B cell (primary cell): ENCODE measurements at regions not wholly inside any gene's neighbourhood (a gene's known extent, or its start where the extent isn't known, plus 50 kb on each side); places are given as distances from the start of the nearest gene placed in this dataset.

Experiments used
- ATAC-seq: fragments of 200-7000 bp; cut with Tn5 transposase; one replicate; pipeline ENCODE4 v1.10.0; 2021; ENCODE audit warnings: low read depth, mild to moderate bottlenecking, moderate number of reproducible peaks, moderate library complexity
- CTCF ChIA-PET: fragments of 350-600 bp; sonication (Branson Sonifier 250); formaldehyde crosslinking; loops from one replicate; lab custom pipeline; 2021; ENCODE audit warnings: antibody characterized with exemption, inconsistent platforms; lab: Charles Lee
- POLR2A ChIA-PET: fragments of 350-600 bp; sonication (Branson Sonifier 250); formaldehyde crosslinking; loops from one replicate; lab custom pipeline; 2021; ENCODE audit warnings: antibody characterized with exemption; lab: Charles Lee
- DNase-seq: peaks from one replicate; pipeline ENCODE4 v3.0.0; 2013
- H2AFZ ChIP-seq: 2 replicates; pipeline ENCODE4 v1.6.1; 2012; ENCODE audit warnings: mild to moderate bottlenecking, low read depth, low read length; ENCODE audit not compliant: insufficient read depth, poor library complexity, severe bottlenecking
- H3K27ac ChIP-seq, 2 donors: 1 replicate in 1 of 2; 2 replicates in 1 of 2; pipeline ENCODE4 v1.5.1; 2012 to 2013; ENCODE audit warnings: low read length in 2 of 2, mild to moderate bottlenecking in 2 of 2, moderate library complexity in 1 of 2
- H3K27me3 ChIP-seq, 4 experiments: fragments of 200-600 bp in 1 of 4; sonication (generic) in 1 of 4; replicated peaks in 1 of 4; 1 replicate in 2 of 4; 2 replicates in 2 of 4; pipeline versions ENCODE4 v1.6.1 to v1.7.0; 2013 to 2016; ENCODE audit warnings: low read length in 3 of 4, mild to moderate bottlenecking in 2 of 4, mixed read lengths in 1 of 4, moderate library complexity in 1 of 4; ENCODE audit not compliant: insufficient read depth in 4 of 4, control insufficient read depth in 3 of 4; ENCODE audit errors: control extremely low read depth in 1 of 4
- H3K36me3 ChIP-seq, 2 experiments: replicated peaks in 1 of 2; 1 replicate in 1 of 2; 2 replicates in 1 of 2; pipeline versions ENCODE4 v1.6.1 to v1.7.1; 2013; ENCODE audit warnings: low read length in 1 of 2; ENCODE audit not compliant: insufficient read depth in 2 of 2, control insufficient read depth in 1 of 2; ENCODE audit errors: control extremely low read depth in 1 of 2, extremely low read depth in 1 of 2
- H3K4me1 ChIP-seq, 2 donors: fragments of 200-600 bp in 1 of 2; sonication (generic) in 1 of 2; 1 replicate in 1 of 2; 2 replicates in 1 of 2; pipeline versions ENCODE4 v1.5.1 to v1.6.1; 2013 to 2017; ENCODE audit warnings: low read length in 2 of 2; ENCODE audit not compliant: control insufficient read depth in 2 of 2, insufficient read depth in 2 of 2
- H3K4me2 ChIP-seq: replicated peaks from 2 replicates; pipeline ENCODE3; 2012; ENCODE audit warnings: mild to moderate bottlenecking, low read depth, low read length; ENCODE audit not compliant: poor library complexity, severe bottlenecking
- H3K4me3 ChIP-seq, 5 experiments: fragments of 200-600 bp in 1 of 5; sonication (generic) in 1 of 5; 1 replicate in 3 of 5; 2 replicates in 2 of 5; pipeline versions ENCODE4 v1.5.1 to v1.7.0; 2011 to 2016; ENCODE audit warnings: low read length in 4 of 5, mild to moderate bottlenecking in 4 of 5, low read depth in 2 of 5, control low read depth in 1 of 5, moderate library complexity in 1 of 5; ENCODE audit not compliant: insufficient read depth in 1 of 5; ENCODE audit errors: control extremely low read depth in 1 of 5, extremely low read depth in 1 of 5
- H3K79me2 ChIP-seq: fragments of 200-600 bp; sonication (generic); one replicate; pipeline ENCODE4 v1.6.0; 2016; ENCODE audit warnings: low read length; ENCODE audit not compliant: control insufficient read depth, insufficient read depth
- H3K9ac ChIP-seq: fragments of 200-600 bp; sonication (generic); 2 replicates; pipeline ENCODE4 v1.6.1; 2017; ENCODE audit warnings: mild to moderate bottlenecking, low read length, moderate library complexity
- H3K9me3 ChIP-seq, 3 donors: one replicate each; pipeline versions ENCODE4 v1.6.1 to v1.7.1; 2013; ENCODE audit warnings: low read length in 2 of 3; ENCODE audit not compliant: control insufficient read depth in 2 of 3, insufficient read depth in 1 of 3; ENCODE audit errors: control extremely low read depth in 1 of 3
- H4K20me1 ChIP-seq: 2 replicates; pipeline ENCODE4 v1.6.0; 2012; ENCODE audit warnings: mild to moderate bottlenecking, low read length; ENCODE audit not compliant: insufficient read depth, control insufficient read depth, poor library complexity, severe bottlenecking
- H3K27ac Mint-ChIP-seq: one replicate; pipeline ENCODE4 v1.8.0; 2021; ENCODE audit warnings: mixed read lengths
- H3K27me3 Mint-ChIP-seq: one replicate; pipeline ENCODE4 v1.8.0; 2021; ENCODE audit warnings: mixed read lengths
- H3K4me1 Mint-ChIP-seq: one replicate; pipeline ENCODE4 v1.8.0; 2021; ENCODE audit warnings: mixed read lengths
- H3K4me3 Mint-ChIP-seq: one replicate; pipeline ENCODE4 v1.8.0; 2021; ENCODE audit warnings: mixed read lengths
- H3K9me3 Mint-ChIP-seq: one replicate; pipeline ENCODE4 v1.8.0; 2022; ENCODE audit warnings: mixed read lengths; ENCODE audit not compliant: insufficient read depth
- EZH2 ChIP-seq: IDR thresholded peaks from 2 replicates; pipeline ENCODE4 v1.6.1; 2012; ENCODE audit warnings: borderline replicate concordance, low read depth, mild to moderate bottlenecking, moderate library complexity, low read length; ENCODE audit not compliant: insufficient read depth, poor library complexity, severe bottlenecking
- WGBS: methylation state at CpG from one replicate; pipeline ENCODE4 v1.1.5; 2013; ENCODE audit warnings: missing lambda C conversion rate; ENCODE audit not compliant: insufficient coverage; 5-methylcytosine and 5-hydroxymethylcytosine counted together
- intact Hi-C: fragments of 100-400 bp; cut with micrococcal nuclease; formaldehyde crosslinking; loops from one replicate; pipeline ENCODE4 v1.10.0; 2022
- TF ChIP-seq, protein P1 (sequence below): fragments of 200-600 bp; IDR thresholded peaks from one replicate; pipeline ENCODE4 v1.8.0; 2022; ENCODE audit warnings: antibody characterized with exemption, mild to moderate bottlenecking

GRCh38 chr5:40453689-40454088 is 226.0 kb upstream of the PTGER4 start:
- intact Hi-C loops = no loop called here
- H2AFZ ChIP-seq = no peak overlapping the region
- no peaks in the 10 kb centered on the region for H3K9me3 ChIP-seq
- Mint-ChIP-seq H3K4me1 (no peaks in the 10 kb centered on the region), H3K4me3 (no peak overlapping the region), H3K27me3 (no peaks in the 10 kb centered on the region), H3K27ac (no peak overlapping the region), H3K9me3 (peaks cover 2% of the 10 kb centered on the region)
- no peaks in the 10 kb centered on the region for H3K36me3 ChIP-seq
- DNase-seq (no peak), ATAC-seq (no peak)
- no peaks in the 10 kb centered on the region for H4K20me1 ChIP-seq
- no peaks in the 10 kb centered on the region for H3K79me2 ChIP-seq
- ChIA-PET POLR2A (no interaction called here), CTCF (no interaction called here)
- H3K4me2 ChIP-seq = no peak overlapping the region
- no peak overlapping the region for H3K27ac ChIP-seq
- WGBS = 100% methylated on average over 1 of the region's 1 CpG
- H3K9ac ChIP-seq = no peak overlapping the region
- H3K4me3 ChIP-seq = no peak overlapping the region
- H3K27me3 ChIP-seq = no peaks in the 10 kb centered on the region
- H3K4me1 ChIP-seq = no peaks in the 10 kb centered on the region
- TF ChIP-seq EZH2 = no peak
- TF ChIP-seq, protein P1, sequence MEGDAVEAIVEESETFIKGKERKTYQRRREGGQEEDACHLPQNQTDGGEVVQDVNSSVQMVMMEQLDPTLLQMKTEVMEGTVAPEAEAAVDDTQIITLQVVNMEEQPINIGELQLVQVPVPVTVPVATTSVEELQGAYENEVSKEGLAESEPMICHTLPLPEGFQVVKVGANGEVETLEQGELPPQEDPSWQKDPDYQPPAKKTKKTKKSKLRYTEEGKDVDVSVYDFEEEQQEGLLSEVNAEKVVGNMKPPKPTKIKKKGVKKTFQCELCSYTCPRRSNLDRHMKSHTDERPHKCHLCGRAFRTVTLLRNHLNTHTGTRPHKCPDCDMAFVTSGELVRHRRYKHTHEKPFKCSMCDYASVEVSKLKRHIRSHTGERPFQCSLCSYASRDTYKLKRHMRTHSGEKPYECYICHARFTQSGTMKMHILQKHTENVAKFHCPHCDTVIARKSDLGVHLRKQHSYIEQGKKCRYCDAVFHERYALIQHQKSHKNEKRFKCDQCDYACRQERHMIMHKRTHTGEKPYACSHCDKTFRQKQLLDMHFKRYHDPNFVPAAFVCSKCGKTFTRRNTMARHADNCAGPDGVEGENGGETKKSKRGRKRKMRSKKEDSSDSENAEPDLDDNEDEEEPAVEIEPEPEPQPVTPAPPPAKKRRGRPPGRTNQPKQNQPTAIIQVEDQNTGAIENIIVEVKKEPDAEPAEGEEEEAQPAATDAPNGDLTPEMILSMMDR = no peak

DNA sequence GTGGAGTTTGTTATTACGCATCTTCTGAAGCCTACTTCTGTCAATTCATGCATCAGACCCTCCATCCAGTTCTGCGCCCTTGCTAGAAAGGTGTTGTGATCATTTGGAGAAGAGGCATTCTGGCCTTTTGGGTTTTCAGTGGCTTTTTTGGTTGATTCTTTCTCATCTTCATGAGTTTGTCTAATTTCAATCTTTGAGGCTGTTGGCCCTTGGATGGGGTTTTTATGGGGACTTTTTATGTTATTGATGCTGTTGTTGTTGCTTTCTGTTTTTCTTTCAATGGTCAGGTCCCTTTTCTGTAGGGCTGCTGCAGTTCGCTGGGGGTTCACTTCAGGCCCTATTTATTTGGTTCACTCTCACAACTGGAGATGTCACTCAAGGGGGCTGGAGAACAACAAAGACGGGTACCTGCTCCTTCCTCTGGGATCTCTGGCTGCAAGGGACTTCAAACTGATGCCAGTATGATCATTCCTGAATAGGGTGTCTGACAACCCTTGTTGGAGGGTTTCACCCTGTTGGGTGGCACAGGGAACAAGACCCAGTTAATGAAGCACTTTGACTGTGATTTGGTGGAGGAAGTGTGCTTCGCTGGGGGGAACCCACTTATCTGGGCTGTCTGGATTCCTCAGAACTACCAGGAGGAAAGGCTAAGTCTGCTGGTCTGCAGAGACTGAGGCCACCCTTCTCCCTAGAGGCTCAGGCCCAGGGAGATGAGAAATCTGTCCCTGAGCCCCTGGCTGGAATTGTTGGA is 226.7 kb upstream of the PTGER4 start:
- H3K9me3 ChIP-seq = no peaks in the 10 kb centered on the region
- H3K27ac ChIP-seq = no peak overlapping the region
- intact Hi-C loops = no loop called here
- H3K4me1 Mint-ChIP-seq = no peaks in the 10 kb centered on the region
- no peaks in the 10 kb centered on the region for H3K4me1 ChIP-seq
- CTCF ChIA-PET = no interaction called here
- H3K27me3 Mint-ChIP-seq = no peaks in the 10 kb centered on the region
- H3K9me3 Mint-ChIP-seq = peaks cover 5% of the 10 kb centered on the region
- H3K27me3 ChIP-seq = no peaks in the 10 kb centered on the region
- no peak overlapping the region for H2AFZ ChIP-seq
- ATAC-seq (no peak), DNase-seq (no peak)
- POLR2A ChIA-PET = no interaction called here
- no peak overlapping the region for H3K4me3 Mint-ChIP-seq
- H3K27ac Mint-ChIP-seq = peak overlapping the region; percentile 7
- no peak overlapping the region for H3K9ac ChIP-seq
- 89% methylated on average over 3 of the region's 5 CpGs for WGBS
- H3K36me3 ChIP-seq = no peaks in the 10 kb centered on the region
- H3K4me3 ChIP-seq = no peak overlapping the region
- TF ChIP-seq, protein P1 = no peak
- TF ChIP-seq EZH2 = no peak
- H3K4me2 ChIP-seq = no peak overlapping the region
- no peaks in the 10 kb centered on the region for H3K79me2 ChIP-seq
- H4K20me1 ChIP-seq = no peaks in the 10 kb centered on the region
